ENCODE measurements at regions not wholly inside any gene's neighbourhood (a gene's known extent, or its start where the extent isn't known, plus 50 kb on each side); places are given as distances from the start of the nearest gene placed in this dataset.

DNA sequence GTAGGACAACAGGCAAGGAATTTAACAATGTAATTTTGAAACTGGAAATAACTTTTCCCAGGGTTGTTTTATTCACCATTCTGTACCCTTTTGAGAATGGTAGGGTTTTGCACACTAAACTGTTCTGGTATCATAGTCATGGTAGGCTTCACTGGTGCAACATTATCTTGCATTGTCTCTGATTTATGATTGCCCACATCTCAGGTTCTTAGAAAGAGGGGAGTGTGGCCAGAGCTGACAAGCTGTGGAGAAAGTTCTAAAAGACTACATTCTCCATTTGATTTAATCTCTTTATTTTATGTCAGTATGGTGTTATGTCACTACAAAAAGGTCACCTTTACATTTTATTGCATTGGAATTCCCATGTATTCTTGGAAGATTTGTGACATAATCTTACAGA is 447.3 kb downstream of the GRIA2 start:
- peak; percentile 56 for DNase-seq

DNA sequence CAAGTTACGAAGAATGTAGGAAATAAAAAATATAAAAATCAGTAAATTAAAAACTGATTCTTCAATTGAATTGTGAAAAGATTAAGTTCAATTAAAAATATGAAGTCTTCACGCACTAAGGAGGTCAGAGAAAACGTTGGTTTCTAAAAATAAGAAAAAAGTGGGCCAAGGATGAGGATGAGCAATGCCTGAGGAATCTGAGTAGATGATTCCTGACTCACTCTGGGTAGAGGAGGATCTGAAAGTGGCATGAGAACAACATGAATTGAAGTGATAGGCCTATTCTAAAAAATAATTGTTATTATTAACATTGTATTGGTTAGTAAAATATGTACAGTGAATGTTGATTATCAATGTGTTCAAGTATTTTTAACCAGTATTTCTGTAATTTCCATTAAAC is 444.2 kb downstream of the GRIA2 start:
- no peak for DNase-seq

DNA sequence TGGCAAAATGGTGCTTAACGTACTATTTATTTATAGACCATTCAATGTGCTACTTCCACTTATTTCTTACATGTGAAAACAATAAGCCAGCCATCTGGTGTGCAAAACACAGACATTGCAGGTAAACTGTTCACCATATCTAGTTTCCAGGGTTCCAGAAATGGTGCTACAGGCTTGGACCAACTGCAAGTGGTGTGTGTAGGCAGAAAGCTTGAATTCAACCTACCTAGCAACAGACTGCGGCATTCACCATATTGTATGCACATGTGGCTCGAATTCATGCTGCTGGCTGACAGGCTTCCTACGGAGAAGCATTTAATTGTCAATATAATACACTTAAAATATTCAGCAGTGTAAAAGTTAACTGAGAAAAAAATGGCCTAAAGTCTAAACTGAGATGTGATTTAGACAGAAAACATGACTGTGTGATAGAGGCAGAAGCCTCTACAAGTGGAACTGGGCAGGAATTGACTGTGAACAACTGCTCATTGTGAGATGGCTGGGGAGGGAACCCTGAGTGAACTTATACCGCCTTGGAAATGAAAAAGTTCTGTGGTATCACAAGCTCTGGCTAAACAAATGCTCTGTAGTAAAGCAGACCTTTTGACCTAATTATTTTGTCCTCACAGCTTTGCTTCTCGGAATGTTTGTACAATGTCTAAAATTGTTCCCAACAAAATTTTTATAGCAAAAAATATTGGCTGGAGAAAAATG is 434.7 kb downstream of the GRIA2 start:
- no peak for DNase-seq

DNA sequence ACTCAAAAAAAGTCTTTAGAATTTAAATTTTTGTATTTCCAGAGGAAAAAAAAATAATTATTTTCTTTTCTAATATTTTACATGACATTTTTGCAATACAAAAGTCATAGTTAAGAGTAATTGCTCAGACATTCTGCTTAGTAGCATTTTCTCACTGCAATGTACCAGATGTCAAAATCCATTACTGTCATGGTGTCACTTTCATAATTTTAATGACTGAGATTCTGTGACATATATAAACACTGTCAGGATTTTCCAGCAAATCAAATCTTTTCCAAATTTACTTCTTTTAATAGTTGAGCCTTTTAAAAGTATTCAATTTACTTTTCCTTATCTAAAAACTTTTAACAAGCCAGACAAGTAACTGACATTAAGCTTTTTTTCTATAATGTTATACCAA is 422.7 kb downstream of the GRIA2 start:
- DNase-seq: no peak

DNA sequence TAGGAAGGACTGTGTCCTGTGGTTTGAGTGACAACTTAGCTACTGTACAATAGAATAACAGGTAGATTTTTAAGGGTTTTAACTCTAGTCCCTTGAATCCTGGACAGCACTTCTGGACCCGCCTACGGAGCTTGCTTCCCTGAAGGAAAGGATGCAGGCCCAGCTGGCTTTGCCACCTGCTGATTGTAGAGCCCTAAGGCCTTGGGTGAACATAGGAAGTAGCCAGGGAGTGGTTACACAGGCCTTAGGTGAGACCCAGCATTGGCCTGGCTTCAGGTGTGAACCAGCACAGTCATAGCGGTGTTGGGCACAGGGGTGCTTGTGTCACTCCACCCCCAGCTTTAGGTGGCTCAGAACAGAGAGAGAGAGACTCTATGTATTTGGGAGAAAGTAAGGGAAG is 413.5 kb downstream of the GRIA2 start:
- DNase-seq: no peak

DNA sequence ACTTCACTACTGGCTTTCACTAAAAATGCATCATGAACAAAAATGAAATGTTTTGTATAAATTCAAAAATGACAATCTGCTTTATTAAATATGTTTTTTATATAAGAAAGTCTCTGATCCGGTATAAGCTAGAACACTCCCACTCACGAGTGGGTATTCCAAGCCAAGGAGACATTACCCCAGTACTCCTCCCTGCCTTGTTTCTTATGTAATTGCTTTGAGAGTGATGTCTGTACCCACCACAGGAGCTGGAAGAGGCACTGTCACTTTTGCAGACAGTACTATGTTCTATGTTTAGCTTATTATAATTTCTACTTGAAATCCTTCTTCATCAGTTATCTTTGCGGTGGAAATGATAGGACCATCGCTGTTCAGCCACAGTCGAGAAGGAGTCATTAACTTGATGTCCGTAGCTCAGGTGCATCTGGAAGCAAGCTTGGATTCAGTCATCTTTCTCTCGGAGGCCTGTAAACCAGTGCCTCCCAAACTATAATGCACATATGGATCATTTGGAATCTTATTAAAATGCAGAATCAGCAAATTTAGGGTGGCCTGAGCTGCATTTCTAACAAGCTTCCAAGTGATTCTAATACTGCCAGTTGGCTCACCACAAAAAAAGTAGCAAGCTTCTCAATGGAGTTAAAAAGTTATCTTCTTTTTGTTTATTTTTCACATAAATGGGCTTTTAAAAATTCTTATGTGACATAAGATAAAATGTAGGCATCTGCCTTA is 396.4 kb downstream of the GRIA2 start:
- no peak for DNase-seq

DNA sequence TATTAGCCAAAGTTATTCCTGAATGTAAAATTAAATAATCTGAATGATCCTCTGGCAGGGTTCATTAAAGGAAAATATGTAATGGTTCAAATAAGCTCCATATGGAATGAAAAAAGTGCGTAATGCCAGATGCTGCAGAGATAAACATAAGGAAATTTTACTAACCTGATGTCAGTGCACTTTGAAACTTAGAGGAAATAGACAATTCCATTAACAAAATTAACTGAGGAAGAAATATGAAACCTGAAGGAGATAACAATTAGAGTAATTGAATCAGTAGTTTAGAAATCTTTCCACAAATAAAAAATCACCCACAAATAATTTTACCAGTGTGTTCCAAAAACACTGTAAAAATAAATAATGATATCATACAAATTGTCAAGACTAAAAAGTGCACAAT is 387.5 kb downstream of the GRIA2 start:
- no peak for DNase-seq

DNA sequence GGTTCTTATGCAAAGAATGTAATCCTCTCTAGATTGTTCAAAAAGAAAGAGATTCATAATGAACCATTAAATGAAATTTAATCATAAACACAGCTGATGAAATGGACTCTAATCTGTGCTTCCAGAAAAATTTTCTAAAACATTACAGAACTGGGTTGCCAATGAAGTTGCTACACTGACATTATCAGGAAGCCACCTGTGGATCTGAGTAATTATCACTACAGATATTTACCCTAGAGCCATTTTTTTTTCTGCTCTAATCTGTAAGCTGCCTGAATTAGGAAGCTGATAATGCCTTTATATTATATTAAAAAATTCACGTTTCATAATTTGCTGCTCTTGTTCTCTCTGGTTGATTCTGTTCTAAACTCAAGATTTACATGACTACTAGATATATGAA is 380.1 kb downstream of the GRIA2 start:
- DNase-seq: no peak

DNA sequence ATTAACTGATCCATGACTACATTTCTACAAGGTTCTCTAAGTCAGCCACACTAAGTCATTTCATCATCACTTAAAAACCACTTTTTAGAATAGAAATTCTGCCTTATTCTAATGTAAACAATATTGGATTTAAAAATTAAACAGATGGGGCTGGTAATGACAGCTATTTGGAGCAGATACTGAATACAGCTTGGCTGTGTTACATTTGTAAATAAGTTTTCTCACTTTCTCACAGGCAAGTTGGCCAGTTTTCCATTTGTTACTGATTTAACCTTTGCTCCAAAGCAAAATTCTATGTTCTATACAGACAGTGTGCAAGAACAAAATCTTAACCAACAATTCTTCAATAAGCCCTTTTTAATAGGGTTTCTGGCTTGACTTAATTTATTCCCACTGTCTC is 370.7 kb downstream of the GRIA2 start:
- DNase-seq: no peak

DNA sequence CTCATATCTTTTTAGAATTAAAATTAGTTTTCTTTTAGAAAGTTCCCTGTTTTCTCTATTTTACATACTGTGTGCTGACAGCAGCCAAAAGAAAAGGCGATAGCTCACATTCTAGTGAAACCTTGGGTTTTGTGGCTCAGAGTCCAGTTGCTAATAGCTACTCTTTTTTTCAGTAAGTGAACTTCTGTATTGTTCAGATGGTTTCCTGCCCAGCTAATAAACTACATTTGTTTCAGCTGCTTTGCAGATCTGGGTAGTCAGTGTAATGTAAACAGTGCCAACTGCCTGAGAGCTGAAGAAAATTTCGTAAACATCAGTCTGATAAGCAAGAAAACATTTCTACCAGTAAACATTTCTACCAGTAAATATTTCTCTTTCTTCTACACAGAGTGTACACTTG is 370.2 kb downstream of the GRIA2 start:
- no peak for DNase-seq

DNA sequence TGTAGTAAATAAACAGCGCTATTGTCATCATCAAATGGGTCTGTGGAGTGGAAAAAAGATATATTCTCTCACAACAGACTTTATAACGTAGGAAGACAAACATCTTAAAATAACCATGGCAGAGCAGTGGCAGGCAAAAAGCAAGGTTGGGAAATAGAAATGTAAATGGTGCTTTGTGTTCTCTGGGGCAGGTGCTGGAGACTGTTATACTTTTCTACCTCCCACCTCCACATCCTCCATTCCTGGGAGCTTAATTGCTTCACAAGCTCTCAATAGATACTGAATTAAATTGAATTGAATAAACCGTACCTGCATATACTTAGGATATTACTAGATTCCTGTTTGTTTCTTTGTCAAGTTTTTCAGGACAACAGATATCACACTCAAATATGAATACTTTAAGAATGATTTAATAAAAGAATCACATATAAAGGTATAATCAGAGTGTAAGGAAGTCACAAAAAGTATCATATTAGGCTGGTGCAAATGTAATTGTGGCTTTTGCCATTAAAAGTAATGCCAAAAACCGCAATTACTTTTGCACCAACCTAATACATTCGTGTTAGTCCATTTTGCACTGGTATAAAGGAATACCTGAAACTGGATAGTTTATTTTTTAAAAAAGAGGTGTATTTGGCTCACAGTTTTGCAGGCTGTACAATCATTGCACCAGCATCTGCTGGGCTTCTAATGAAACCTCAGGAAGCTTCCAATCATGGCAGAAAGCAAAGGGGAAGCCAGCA is 367.3 kb downstream of the GRIA2 start:
- DNase-seq: no peak

DNA sequence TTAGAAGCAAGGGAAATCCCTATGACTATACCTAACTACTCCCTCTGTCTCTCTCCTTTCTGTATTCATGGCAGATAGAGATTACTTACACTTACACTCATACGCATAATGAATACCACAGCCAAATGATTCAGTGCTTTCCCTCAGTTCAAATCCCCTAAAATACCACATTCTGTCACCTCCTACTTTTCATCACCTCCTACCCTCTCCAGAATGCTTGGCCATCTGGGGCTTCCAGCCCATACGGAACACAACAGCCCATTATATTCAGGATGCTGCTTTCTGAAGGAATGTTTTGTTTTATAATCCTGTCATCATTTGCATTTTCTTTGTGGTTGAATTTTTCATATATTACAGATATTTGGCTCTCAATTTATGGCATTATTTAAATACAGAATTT is 361.6 kb downstream of the GRIA2 start:
- no peak for DNase-seq

DNA sequence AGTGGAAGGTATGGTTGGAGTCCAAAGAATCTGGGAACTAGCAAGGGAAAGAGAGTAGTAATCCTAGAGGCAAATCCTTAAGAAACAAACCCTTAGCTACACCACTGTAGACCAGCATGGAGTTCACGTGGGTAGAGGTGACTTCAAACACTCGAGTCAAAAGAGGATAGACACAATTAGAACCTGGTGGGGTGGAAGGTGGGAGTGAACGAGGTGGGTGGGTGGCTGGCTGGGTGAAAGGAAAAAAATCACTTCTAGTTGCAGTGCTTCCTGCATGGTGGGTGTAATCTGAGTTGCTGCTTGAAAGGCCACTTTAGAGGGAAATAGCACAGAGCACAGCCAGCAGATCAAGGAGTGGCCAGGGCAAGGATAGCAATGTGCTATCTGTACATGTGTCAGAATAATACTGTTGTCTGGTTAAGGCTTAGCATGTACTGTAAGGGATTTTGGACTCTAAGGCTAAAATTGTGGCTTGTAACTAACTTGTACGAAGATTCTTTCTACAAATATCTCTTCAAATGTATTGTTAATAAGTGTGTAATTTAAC is 356.2 kb downstream of the GRIA2 start:
- no peak for DNase-seq

DNA sequence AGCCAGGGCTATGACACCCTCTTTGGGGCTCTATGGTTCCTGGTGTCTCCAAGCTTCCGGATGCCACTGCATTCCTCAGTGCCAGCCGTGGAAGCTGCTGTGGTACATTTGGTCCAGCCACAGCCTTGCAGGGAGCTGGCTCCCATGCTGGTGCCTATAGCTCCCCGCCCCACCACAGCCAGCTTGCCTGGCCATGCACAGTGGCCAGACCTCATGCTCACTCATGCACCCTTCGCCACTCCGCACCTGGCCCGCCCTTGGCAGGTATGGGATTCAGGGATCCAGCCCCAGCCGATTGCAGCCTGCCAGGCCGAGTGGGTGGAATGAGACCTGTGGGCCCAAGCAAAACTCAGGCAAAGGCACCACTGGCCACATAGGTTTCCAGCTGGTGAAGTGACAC is 354.8 kb downstream of the GRIA2 start:
- DNase-seq: no peak

DNA sequence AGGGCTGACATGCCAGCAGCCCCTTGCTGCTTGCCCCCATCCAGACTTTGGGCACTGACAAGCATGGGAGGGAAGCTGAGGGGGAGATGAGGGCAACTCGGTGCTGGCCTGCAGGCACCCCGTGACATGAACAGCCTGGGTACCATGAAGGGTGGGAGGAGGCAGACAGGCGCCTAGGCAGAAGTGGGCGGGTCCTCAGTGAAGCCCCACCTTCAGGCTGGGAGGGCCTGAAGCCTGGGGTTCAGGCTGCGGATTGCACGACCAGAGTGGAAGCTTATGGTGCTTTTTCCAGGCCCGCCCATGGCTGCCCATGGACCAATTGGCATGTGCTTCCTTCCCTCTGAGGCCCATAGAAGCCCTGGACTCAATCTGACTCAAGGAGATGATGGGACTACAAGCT is 354.1 kb downstream of the GRIA2 start:
- DNase-seq: no peak

DNA sequence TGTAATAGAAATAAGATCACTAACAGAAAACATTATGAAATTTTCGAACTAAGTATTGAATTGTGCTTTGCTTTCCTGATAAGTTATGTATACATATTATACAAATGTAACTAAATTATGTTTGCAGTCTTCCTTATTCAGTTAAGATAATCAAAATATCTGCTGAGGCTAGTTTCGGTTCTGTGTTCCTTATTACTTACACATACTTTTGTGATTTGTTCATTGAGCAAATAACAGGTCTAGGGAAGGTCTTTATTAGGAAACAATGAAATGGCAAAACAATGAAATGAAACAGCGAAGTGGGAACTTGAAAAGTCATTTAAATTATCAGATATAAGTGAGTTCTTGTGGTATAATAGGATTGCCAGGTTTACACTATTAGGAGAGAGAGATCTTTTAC is 352.4 kb downstream of the GRIA2 start:
- DNase-seq: no peak

DNA sequence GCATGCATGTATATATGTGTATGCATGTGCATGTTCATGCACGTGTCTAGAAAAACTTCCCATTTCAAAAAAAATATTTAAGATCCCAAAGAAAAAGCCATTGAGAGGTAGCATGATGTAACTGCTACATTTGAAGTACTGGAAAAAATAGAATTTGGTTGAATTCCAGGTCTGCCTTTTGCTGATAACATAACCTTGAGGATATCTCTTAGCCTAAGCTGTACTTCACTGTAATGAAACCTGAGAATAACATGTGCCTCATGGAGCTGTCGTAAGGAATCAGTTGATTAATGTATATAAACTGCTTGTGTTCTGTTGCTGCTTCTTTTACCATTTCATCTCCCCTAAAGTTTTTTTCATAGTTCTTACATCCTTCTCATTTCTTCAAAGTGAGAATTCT is 351.8 kb downstream of the GRIA2 start:
- no peak for DNase-seq

DNA sequence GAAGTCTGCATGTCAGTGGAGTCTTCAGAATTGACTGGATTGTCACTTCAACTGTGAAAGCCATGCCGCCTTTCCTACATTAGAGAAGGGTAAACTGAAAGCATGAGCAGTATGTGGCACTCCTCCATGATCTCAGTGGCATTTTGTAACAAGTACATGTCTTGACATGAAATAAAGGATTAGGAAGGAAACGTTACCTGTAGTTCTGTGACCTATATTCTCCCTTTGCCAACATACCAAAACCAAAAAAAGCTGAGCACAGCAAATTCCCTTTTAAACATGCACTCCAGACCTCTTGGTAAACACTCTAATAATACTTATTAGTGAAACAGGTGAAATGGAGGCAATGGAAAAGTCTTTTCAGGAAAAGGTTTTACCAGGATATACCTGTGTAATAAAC is 344.2 kb downstream of the GRIA2 start:
- no peak for DNase-seq

DNA sequence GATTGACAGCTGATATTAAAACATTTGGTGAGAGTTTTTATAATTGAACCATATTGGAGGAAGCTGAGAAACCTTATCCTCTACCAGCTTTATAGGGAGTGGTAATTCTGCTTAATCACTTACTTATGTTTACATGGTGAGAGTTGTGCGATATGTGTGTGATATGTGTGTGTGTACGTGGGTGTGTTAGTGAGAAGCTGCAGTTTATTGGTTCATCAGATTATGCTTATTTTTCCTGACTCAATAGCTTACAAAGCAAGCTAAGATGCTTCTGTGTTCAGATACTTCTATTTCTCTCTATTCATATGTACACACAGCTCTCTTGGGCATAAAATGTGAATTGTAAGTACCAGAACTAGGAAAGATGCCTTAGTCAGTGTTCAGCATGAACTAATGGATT is 343.7 kb downstream of the GRIA2 start:
- no peak for DNase-seq

DNA sequence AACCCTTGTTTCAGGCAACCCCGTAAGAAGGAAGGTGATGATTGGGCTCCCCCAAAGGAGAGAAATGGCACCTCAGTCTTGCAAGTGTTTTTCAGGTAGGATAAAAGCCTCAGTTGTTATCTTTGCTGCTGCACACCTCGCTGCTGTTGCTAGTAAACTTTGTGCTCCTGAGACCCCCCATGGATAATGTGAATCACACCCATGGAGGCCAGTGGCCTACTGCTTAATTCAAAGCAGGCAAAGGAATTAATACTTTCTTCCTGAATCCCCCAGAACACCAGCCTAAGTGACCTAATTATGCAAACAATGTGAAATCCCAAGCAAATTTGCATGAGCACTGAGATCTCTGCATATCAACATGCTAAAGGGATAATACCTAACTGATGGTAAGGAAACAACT is 337.5 kb downstream of the GRIA2 start:
- no peak for DNase-seq

DNA sequence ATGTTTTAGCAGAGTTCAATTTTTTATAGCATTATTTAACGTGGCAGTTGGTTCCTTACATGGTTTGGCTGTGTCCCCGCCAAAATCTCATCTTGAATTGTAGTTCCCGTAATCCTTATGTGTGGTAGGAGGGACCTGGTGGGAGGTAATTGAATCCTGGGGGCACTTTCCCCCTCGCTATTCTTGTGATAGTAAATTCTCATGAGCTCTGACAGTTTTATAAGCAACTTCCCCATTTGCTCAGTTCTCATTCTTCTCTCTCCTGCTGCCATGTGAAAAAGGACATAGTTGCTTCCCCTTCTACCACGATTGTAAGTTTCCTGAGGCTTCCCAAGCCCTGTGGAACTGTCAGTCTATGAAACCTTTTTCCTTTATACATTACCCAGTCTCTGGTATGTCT is 329.5 kb downstream of the GRIA2 start:
- peak; percentile 8 for DNase-seq

DNA sequence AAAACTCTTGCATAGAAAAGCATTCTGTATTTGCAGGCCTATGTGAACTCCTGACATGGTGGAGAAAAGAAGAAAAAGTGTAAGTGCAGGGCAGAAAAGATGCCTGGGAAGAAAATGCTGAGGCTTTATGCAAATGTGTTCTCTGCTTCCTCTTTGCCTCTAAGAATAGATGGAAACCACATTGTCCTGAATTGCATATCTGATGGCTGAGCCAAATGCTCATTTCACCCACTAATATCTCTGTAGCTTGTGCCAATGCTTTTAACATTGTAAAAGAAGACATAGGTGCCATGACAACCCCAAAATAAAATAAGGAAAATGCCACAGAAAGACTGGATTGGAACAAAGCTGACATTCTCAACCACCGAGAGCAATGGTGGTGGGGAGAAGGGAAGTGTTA is 307.4 kb downstream of the GRIA2 start:
- DNase-seq: no peak

DNA sequence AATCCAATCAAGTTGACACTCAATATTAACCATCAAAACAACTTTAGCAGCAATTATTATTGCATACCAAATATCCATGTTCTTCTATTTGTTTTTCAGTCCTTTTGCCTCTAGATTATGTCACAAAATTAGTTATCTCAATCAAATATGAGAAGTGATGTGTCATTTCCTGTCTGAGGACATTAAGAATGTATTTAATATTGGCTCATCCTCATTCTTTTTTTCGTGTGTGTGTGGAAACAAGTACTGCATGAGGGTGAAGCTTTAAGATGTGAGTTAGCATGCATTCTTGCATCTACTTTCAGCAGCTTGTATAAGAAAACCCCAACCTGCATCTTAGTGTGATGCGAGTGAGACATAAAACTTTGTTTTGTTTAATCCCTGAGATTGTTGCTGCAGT is 301.4 kb downstream of the GRIA2 start:
- DNase-seq: no peak
